Esophagus (tissue), 2 donors: ENCODE measurements at regions not wholly inside any gene's neighbourhood (a gene's known extent, or its start where the extent isn't known, plus 50 kb on each side); places are given as distances from the start of the nearest gene placed in this dataset.

Source experiments
- H3K27ac ChIP-seq, 2 donors: one replicate each; pipeline ENCODE4 v1.5.1; 2013; ENCODE audit warnings: low read depth in 2 of 2, mild to moderate bottlenecking in 2 of 2, inconsistent platforms in 1 of 2, low read length in 1 of 2, moderate library complexity in 1 of 2
- H3K27me3 ChIP-seq, 2 donors: one replicate each; pipeline ENCODE4 v1.6.1; 2013; ENCODE audit warnings: low read length in 2 of 2, control low read depth in 1 of 2, mild to moderate bottlenecking in 1 of 2; ENCODE audit not compliant: insufficient read depth in 2 of 2, control insufficient read depth in 1 of 2
- H3K36me3 ChIP-seq, 2 donors: one replicate each; pipeline ENCODE4 v1.6.1; 2013; ENCODE audit warnings: low read length in 1 of 2; ENCODE audit not compliant: control insufficient read depth in 2 of 2, insufficient read depth in 2 of 2
- H3K4me1 ChIP-seq, 2 donors: one replicate each; pipeline ENCODE4 v1.6.1; 2013; ENCODE audit warnings: low read length in 1 of 2; ENCODE audit not compliant: control insufficient read depth in 2 of 2, insufficient read depth in 2 of 2
- H3K4me3 ChIP-seq, 2 donors: one replicate each; pipeline ENCODE4 v1.5.1; 2013; ENCODE audit warnings: low read length in 2 of 2, mild to moderate bottlenecking in 2 of 2, low read depth in 1 of 2, moderate library complexity in 1 of 2
- H3K9me3 ChIP-seq, 2 donors: one replicate each; pipeline ENCODE4 v1.6.1; 2013; ENCODE audit warnings: mild to moderate bottlenecking in 2 of 2, low read depth in 1 of 2, low read length in 1 of 2, moderate library complexity in 1 of 2; ENCODE audit not compliant: control insufficient read depth in 2 of 2, insufficient read depth in 1 of 2
- WGBS, 2 donors: extraction: QIAGEN DNeasy Blood & Tissue Kit; methylation state at CpG; one replicate each; pipeline ENCODE4 v1.1.7; 2013; 5-methylcytosine and 5-hydroxymethylcytosine counted together
- donor health status: healthy with polysubstance abuse.
- donor health status: Bipolar disorder and iron deficiency.

DNA sequence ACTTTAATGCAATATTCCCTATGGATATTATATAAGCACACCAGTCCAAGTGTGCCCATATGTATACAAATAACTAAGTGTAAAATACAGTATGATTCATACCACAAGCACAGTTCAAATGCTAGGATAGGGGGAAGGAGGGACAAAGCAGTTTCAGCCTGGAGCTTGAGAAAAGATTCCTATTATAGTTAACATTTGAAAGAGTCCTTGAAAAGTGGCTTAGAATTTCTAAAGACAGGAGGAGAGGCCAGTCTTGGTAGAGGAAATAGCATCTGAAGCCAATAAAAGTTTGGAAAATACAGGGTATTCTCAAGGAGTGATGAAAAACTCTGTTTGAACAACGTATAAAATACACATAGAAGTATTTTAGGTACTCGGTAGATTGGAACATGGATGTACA, 173.4 kb upstream of the CWC22 start:
- peaks cover 0 to 3% of the 10 kb centered on the region in 2 donors for H3K27me3 ChIP-seq
- no peak overlapping the region for H3K27ac ChIP-seq
- H3K36me3 ChIP-seq, result no peaks in the 10 kb centered on the region
- H3K4me3 ChIP-seq, result no peak overlapping the region
- WGBS, 2 donors, result 64 to 65% methylated on average over 2 of the region's 2 CpGs
- no peaks in the 10 kb centered on the region for H3K9me3 ChIP-seq
- H3K4me1 ChIP-seq, result no peaks in the 10 kb centered on the region

DNA sequence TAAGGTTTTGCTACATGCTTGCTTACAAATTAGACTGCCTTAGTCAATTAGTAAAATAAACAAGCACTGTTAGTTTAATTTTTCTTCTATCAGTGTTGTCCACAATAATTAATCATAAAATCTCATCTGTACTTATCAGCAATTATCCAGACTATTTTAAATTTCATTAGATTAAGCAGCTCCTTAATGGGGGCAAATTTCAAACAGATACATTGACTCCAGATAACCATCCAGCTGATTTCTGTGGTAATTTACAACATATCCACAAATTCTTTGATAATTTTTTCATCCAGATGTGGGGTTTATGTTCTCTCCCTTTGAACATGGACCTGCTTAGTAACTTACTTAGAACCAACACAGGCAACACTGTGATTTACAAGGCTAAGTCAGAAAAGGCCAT, 170.4 kb upstream of the CWC22 start:
- Histone ChIP-seq H3K27me3 (peaks cover 0 to 3% of the 10 kb centered on the region in 2 donors), H3K27ac (no peak overlapping the region)

DNA sequence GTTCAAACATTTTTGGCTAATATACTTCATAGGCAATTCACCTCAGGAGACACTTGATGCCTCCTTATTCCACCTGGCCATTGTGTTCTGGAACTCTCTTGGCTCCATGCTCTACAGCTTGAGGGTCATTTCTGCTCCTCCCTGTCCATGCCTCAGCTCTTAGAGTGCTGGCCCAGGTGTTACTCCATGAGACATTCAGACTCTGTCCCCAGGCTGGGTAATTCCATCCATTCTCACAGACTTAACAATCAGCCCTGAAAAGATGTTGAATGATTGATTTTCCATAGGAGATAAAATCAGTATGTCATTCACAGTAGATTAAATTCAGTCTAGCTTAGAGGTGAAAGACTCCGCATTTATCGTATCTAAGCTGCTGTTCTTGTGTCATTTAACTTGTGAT, 168.6 kb upstream of the CWC22 start:
- Histone ChIP-seq H3K27ac (no peak overlapping the region), H3K4me3 (no peak overlapping the region), H3K9me3 (no peaks in the 10 kb centered on the region), H3K27me3 (no peaks in the 10 kb centered on the region), H3K36me3 (no peaks in the 10 kb centered on the region), H3K4me1 (no peaks in the 10 kb centered on the region)
- 77 to 94% methylated on average over 2 of the region's 2 CpGs for WGBS, 2 donors

More for the DNA sequence above, 170.4 kb upstream of the CWC22 start:
- no peaks in the 10 kb centered on the region for H3K4me1 ChIP-seq
- no peaks in the 10 kb centered on the region for H3K9me3 ChIP-seq
- no peaks in the 10 kb centered on the region for H3K36me3 ChIP-seq
- no peak overlapping the region for H3K4me3 ChIP-seq

DNA sequence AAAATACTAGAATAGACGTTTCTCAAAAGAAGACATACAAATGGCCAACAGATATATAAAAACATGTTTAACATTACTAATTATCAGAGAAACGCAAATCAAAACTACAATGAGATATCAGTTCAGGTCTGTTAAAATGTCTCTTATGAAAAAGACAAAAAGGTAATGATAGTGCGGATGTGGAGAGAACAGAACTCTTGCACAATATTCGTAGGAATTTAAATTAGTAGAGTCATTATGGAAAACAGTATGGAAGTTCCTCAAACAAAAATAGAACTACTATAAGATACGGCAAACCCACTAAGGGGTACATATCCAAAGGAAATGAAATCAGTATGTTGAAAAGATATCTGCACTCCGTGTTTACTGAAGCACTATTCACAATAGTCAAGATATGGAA, 167.5 kb upstream of the CWC22 start:
- Histone ChIP-seq H3K9me3 (peaks cover 1 to 2% of the 10 kb centered on the region in 2 donors), H3K4me1 (no peaks in the 10 kb centered on the region), H3K27ac (no peak overlapping the region), H3K27me3 (no peaks in the 10 kb centered on the region), H3K4me3 (no peak overlapping the region), H3K36me3 (no peaks in the 10 kb centered on the region)
- 88 to 92% methylated on average over 6 of the region's 6 CpGs for WGBS, 2 donors

DNA sequence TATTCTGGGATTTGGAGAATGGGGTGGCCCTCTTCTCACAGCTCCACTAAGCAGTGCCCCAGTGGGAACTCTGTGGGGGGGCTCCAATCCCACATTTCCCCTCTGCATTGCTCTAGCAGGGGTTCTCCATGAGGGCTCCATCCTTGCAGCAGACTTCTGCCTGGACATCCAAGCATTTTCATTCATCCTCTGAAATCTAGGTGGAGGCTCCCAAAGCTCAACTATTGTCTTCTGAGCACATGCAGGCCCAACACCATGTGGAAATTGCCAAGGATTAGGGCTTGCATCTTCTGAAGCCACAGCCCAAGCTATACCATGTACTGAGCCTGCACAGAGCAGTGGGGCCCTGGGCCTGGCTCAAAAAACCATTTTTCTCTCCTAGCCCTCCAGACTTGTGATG, 162.4 kb upstream of the CWC22 start:
- no peak overlapping the region for H3K4me3 ChIP-seq
- H3K36me3 ChIP-seq, result no peaks in the 10 kb centered on the region
- H3K9me3 ChIP-seq, result peaks cover 5 to 6% of the 10 kb centered on the region in 2 donors
- H3K27me3 ChIP-seq, result no peaks in the 10 kb centered on the region
- no peak overlapping the region for H3K27ac ChIP-seq
- no peaks in the 10 kb centered on the region for H3K4me1 ChIP-seq

DNA sequence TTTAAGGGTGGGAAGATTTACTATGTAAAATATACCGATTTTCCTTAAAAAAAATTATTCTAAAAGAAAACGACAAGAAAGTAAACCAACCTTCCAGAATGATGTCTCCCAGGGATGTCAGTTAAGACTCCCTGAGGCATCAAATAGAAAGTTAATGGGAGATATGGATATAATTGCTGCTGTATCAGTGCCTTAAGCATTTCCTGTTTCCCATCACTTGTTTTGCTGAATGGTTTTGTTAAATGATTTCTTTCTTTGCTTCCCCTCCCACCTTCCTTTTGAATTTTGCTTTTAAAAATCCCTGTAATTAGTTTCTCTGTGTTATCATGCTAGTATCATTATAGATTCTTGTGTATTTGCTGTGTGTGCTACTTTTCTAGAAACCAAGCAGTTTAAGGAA, 154.3 kb upstream of the CWC22 start:
- Histone ChIP-seq H3K36me3 (no peaks in the 10 kb centered on the region), H3K4me3 (no peak overlapping the region), H3K4me1 (no peaks in the 10 kb centered on the region), H3K27ac (no peak overlapping the region), H3K9me3 (no peaks in the 10 kb centered on the region), H3K27me3 (no peaks in the 10 kb centered on the region)
- WGBS, 2 donors, result 83 to 89% methylated on average over 2 of the region's 2 CpGs

DNA sequence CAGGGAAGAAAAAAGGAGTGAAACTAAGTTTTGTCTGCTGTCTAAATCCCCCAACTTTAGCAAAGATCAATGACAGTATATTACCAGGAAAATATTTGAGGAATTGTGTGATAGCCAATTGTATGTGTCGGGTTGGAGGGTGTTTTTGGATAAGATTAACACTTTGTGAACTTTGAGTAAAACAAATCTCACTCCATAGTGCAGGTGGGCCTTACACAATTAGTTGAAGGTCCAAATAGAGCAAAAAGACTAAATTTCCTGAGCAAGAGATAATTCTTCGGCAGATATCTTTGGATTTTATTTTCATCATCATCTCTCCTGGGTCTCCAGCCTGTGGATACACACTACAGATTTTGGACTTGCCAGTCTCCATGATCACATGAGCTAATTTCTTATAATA, 152.8 kb upstream of the CWC22 start:
- Histone ChIP-seq H3K27me3 (no peaks in the 10 kb centered on the region), H3K36me3 (no peaks in the 10 kb centered on the region), H3K4me1 (no peaks in the 10 kb centered on the region), H3K4me3 (no peak overlapping the region), H3K9me3 (no peaks in the 10 kb centered on the region), H3K27ac (no peak overlapping the region)
- 68 to 79% methylated on average over 2 of the region's 2 CpGs for WGBS, 2 donors

DNA sequence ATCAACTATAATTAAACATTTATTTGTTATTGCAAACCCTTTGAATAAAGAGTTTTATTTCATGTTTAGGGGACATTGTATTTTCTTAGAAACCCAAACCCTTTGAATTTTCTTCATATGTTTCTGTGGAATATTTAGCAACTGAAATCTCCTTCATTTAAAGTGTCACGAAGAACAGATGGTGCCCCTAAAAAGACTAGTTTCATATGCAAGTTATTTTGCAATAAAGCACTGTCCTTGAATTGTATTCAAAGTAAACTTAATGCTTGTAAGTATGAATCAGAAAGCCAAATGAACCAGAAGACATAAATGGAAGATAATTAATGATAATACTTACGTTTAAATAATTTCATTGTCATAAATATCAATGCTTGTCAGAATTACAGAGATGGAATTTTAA, 151.9 kb upstream of the CWC22 start:
- WGBS, 2 donors, result 61 to 67% methylated on average over 2 of the region's 2 CpGs
- no peaks in the 10 kb centered on the region for H3K4me1 ChIP-seq
- no peaks in the 10 kb centered on the region for H3K27me3 ChIP-seq
- no peaks in the 10 kb centered on the region for H3K9me3 ChIP-seq
- H3K4me3 ChIP-seq, result no peak overlapping the region
- no peaks in the 10 kb centered on the region for H3K36me3 ChIP-seq
- H3K27ac ChIP-seq, result no peak overlapping the region

DNA sequence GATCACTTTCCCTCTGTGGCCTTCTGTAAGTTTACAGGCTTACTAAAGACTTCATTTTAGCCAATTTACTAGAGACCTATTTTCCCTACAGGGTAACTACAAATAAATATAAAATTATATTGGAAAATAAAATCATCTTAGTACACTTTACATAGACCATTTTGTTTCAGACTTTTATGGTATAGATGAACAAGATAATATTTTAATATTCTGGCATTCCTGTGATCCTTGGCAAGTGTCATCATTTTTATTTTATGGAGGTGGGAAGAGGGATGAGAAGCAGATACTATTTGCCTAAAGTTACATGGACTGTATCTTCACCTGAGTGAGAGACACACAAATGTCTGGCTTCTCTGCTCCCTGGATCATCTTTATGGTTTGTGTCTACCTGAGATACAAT, 149.6 kb upstream of the CWC22 start:
- Histone ChIP-seq H3K4me1 (no peaks in the 10 kb centered on the region), H3K27me3 (no peaks in the 10 kb centered on the region), H3K36me3 (no peaks in the 10 kb centered on the region), H3K4me3 (no peak overlapping the region), H3K27ac (no peak overlapping the region), H3K9me3 (no peaks in the 10 kb centered on the region)

DNA sequence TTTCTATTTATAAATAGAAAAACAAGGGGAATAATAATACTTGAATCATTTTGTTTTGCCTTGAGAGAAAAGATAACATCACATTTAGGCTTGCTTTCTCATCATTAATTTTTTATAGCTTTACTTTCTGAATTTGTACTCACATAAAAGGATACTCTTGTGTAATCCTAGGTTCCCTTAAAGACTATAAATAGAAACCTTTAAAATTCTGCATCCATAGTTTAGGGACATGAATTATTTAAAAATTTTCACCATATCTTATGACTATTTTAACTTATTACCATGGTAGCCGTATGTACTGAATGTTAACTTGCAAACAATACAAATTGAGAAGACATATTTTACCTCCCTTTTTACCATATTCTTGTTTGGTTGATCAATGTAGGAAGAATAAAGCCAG, 143.5 kb upstream of the CWC22 start:
- Histone ChIP-seq H3K4me1 (no peaks in the 10 kb centered on the region), H3K9me3 (no peaks in the 10 kb centered on the region), H3K27ac (no peak overlapping the region), H3K27me3 (no peaks in the 10 kb centered on the region), H3K4me3 (no peak overlapping the region), H3K36me3 (no peaks in the 10 kb centered on the region)
- WGBS, 2 donors, result 96 to 98% methylated on average over 1 of the region's 1 CpG
